ENCODE measurements at regions not wholly inside any gene's neighbourhood (a gene's known extent, or its start where the extent isn't known, plus 50 kb on each side); places are given as distances from the start of the nearest gene placed in this dataset.
"Not testable (repeated sequence)": the region's sequence is repeated elsewhere in the genome, so short reads cannot be mapped to it uniquely, and the experiment has no call there.

DNA sequence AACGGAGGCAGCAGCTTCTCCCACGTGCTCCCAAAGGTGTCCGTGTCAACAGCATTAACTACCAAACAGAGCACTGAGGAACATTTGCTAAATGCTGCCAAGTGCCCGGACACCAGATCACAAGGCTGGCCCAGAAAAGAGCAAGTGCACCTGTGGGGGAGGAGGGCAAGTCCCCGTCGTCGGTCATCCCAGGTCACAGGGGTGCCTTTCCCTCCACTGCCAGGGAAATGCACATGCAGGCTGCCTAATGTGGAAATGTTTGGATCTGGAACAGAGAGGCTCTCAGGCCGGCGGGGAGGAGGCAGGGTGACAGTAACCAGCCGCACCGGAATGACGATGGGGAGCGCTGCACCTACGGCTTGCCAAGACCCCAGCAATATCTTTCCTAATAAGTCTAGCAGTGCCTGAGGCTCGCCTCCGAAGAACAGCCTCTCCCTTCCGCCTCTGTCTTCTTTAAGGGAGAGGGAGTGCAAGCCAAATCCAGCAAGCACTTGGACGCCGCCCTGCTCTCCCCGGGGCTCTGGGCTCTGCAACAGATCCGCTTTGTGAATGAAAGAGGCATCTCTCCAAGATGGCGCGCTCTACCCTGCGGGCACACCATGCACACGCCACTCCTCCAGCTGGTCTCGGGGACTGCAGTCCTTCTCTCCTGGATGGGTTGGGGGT lies 206.3 kb upstream of the IRF2BP2 start:
- DNase-seq; H3K27me3 Mint-ChIP-seq; H3K9me3 Mint-ChIP-seq; H3K4me3 Mint-ChIP-seq; H3K4me1 Mint-ChIP-seq (ENCODE audit: low read depth in 2 of 2); H3K27ac Mint-ChIP-seq; ATAC-seq (replicated peaks); H3K36me3 Mint-ChIP-seq (ENCODE audit: insufficient read depth): not testable (repeated sequence)

DNA sequence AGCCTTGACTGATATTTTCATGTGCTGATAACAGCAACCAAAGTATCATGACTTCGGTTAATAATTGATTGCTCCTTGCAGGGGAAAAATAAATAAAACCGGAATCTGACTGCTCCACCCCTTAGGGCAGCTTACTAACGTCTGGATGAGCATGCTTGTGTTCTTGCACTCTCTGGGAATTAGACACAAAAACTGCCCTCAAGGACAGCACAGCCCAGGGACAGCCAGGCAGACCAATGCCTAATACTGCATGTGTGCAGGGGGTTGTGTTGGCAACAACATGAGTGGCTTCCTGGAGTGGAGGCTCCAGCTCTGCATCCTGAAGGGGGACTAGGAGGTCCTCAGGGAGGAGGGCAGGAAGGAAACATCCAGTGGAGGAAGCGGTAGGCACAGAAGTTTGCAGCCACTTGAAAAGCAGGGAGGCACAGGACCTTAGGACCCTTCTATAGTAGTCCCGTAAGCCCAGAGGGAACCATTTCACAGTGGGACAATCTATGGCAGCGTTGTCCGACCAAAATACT lies 205.4 kb upstream of the IRF2BP2 start:
- ATAC-seq (replicated peaks); H3K27me3 Mint-ChIP-seq; H3K4me3 Mint-ChIP-seq; H3K27ac Mint-ChIP-seq; DNase-seq; H3K4me1 Mint-ChIP-seq (ENCODE audit: low read depth in 2 of 2); H3K36me3 Mint-ChIP-seq (ENCODE audit: insufficient read depth); H3K9me3 Mint-ChIP-seq: not testable (repeated sequence)

DNA sequence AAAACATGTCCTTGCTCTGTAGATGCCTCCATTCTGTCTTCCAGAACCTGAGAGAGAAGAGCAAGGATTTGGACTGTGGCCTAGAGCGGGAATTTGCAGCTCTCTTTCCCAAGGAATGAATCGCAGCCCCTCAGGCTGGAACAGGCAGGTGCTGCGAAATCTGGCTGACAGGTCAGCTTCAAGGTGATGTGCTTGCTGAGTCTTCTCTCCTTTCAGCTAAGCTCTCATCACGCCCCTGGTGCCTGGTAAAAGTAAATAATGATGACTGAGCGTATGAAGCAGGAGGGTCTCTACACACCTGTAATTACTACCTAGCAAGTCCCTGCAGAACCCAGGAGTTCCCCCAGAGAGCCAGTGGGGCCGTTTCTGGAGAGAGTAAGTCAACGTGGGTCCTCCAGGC lies 204.3 kb upstream of the IRF2BP2 start:
- not testable (repeated sequence) for H3K27ac Mint-ChIP-seq, H3K27me3 Mint-ChIP-seq, DNase-seq

DNA sequence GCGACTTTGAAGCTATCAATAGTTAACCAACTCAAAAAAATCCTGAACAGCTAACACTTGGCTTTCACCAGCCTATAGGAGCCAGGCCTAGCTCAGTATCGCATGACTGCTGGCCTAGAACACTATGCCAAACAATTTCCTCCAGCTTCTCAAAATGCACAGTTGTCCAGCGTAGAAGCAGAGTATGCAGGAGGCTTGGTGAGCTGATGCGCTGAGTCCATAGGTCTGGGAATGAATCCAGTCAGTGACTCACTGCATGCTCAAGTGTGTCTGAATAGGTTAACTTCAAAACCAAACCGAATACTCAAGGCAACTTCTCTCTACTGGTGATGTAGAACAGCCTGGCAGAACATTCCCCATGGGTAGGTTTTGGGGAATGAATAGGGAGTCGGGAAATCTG lies 201.8 kb upstream of the IRF2BP2 start:
- not testable (repeated sequence) for H3K9me3 Mint-ChIP-seq; H3K4me3 Mint-ChIP-seq; H3K4me1 Mint-ChIP-seq (ENCODE audit: low read depth in 2 of 2); ATAC-seq (replicated peaks); DNase-seq; H3K36me3 Mint-ChIP-seq (ENCODE audit: insufficient read depth); H3K27me3 Mint-ChIP-seq; H3K27ac Mint-ChIP-seq

More for the DNA sequence above, 204.3 kb upstream of the IRF2BP2 start:
- ATAC-seq (replicated peaks); H3K4me1 Mint-ChIP-seq (ENCODE audit: low read depth in 2 of 2); H3K36me3 Mint-ChIP-seq (ENCODE audit: insufficient read depth); H3K4me3 Mint-ChIP-seq; H3K9me3 Mint-ChIP-seq: not testable (repeated sequence)

DNA sequence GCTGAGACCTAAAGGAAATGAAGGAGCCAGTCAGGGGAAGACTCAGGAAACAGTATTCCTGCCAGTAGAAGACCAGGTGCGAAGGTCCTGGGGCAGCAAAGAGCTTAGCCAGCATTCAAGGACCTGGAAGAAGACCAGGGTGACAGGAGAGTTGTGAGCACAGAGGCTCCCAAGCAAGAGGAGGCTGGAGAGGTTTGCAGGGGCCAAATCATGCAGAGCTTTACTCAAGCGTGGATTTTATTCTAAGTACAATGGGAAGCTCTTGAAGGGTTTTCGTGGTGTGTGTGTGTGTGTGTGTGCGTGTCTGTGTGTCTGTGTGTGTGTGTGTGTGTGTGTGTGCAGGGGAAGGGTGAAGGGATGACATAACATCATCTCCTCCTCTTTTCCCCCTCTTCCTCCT lies 200.7 kb upstream of the IRF2BP2 start:
- H3K4me3 Mint-ChIP-seq; H3K27me3 Mint-ChIP-seq; H3K36me3 Mint-ChIP-seq (ENCODE audit: insufficient read depth); H3K9me3 Mint-ChIP-seq; ATAC-seq (replicated peaks); H3K4me1 Mint-ChIP-seq (ENCODE audit: low read depth in 2 of 2); DNase-seq; H3K27ac Mint-ChIP-seq: not testable (repeated sequence)

DNA sequence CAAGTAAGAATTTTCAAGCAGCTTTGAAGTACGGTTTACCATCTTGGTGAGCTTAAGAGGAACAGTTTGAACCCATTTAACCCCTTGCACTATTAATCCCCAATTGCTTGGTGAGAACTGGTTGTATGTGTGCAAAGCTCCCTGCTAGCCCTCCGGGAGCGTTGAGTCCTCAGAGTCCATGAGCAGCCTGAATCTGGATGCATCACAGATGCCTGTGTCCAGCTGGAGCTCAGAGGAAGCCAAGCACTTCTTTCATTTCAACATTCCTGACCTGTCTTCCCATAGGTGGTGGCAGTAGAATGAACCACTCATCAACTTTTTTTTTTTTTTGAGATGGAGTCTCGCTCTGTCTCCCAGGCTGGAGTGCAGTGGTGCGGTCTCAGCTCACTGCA lies 199.9 kb upstream of the IRF2BP2 start:
- H3K4me3 Mint-ChIP-seq; H3K4me1 Mint-ChIP-seq (ENCODE audit: low read depth in 2 of 2); H3K36me3 Mint-ChIP-seq (ENCODE audit: insufficient read depth); ATAC-seq (replicated peaks); H3K9me3 Mint-ChIP-seq; DNase-seq; H3K27me3 Mint-ChIP-seq; H3K27ac Mint-ChIP-seq: not testable (repeated sequence)

DNA sequence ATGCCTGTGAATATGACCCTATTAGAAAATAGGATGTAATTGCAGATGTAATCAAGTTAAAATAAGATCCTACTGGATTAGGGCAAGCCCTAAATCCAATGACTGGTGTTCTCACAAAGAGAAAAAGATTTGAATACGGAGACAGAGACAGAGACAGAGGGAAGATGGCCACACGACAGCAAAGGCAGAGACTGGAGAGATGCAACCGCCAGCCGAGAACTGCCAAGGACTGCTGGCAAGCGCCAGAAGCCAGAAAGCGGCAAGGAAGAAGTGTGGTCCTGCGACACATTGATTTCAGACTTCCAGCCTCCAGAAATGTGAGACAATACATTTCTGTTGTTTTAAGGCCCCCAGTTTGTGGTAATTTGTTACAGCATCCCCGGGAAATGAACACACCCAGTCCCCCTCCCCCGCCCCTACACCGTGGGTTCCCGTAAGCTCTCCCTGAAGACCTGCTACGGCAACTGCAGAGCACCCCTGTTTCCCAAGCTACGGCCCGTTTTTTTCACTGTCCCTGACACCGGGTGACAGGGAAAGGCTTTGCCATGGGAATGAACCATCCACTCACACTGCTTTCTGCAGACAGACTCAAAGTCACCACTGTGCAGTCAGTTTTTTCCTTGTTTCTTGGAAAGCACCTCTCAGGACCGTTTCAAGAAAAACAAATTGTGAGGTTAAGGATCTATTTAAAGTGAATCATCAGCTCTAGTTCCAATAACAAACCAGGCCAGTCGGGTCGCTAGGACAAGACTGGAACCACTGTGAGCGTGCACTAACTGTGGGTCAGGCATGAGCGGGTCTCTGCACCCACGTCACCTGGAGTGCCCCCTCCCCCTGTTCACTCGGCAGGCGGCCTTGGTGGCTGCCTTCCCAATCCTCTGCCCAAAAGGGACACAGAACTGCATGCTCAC lies 199.2 kb upstream of the IRF2BP2 start:
- not testable (repeated sequence) for DNase-seq; H3K4me1 Mint-ChIP-seq (ENCODE audit: low read depth in 2 of 2); ATAC-seq (replicated peaks); H3K27me3 Mint-ChIP-seq; H3K27ac Mint-ChIP-seq; H3K4me3 Mint-ChIP-seq; H3K9me3 Mint-ChIP-seq; H3K36me3 Mint-ChIP-seq (ENCODE audit: insufficient read depth)

DNA sequence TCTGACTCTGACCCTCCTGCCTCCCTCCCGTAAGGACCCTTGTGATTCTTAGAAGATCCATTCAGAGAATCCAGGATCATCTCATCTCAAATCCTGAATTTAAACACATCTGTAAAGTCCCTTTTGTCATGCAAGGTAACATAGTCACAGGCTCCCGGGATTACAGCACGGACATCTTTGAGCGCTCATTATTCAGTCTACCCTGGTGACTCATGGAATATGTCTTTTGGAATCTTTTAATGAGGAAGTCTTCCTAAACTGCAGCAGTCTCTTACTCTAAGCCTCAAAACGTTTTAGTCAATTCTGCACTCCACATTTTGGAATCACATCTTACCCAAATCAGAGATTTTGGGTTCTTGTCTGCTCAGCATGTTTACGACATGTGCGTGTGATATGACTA lies 198.5 kb upstream of the IRF2BP2 start:
- H3K27me3 Mint-ChIP-seq; DNase-seq; H3K4me3 Mint-ChIP-seq; H3K9me3 Mint-ChIP-seq; H3K36me3 Mint-ChIP-seq (ENCODE audit: insufficient read depth); H3K27ac Mint-ChIP-seq; H3K4me1 Mint-ChIP-seq (ENCODE audit: low read depth in 2 of 2); ATAC-seq (replicated peaks): not testable (repeated sequence)

DNA sequence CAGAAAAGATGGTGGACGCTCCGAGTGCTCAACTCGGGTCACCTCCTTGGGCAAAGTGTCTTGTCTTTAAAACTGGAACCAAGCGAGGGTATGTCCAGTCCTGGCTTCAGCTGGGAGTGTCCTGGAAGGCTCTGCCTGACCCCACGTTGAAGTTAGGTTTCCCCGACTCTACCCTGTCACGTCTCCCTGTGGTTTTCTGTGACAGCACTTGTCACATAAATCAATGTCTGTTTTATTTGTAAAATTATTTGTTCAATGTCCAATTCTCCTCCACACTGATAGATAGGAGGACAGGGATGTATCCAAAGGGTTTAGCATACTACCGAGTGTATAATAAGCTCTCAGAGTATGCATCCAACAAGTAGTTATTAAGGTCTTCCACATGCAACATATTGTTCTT lies 197.7 kb upstream of the IRF2BP2 start:
- H3K4me1 Mint-ChIP-seq (ENCODE audit: low read depth in 2 of 2); ATAC-seq (replicated peaks); H3K9me3 Mint-ChIP-seq; DNase-seq; H3K27me3 Mint-ChIP-seq; H3K27ac Mint-ChIP-seq; H3K4me3 Mint-ChIP-seq; H3K36me3 Mint-ChIP-seq (ENCODE audit: insufficient read depth): not testable (repeated sequence)

DNA sequence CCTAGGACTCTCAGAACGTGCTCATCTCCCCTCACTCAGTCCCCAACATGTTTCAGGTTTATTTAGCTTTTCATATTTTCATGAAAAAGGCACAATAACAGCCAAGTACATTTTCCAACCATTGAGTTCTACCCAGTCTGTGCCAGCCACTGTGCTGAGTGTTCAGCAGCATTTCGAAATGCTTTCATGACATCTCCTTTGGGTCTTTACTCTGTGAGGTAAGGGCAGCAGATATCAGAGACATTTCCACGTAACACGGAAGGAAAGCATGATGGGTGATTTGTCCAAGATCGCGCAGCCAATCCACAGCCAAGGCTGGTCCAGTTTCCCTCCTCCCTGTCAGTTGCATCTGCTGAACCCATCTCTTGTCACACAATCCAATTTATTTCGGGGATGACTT lies 192.6 kb upstream of the IRF2BP2 start:
- H3K27ac Mint-ChIP-seq; H3K4me1 Mint-ChIP-seq (ENCODE audit: low read depth in 2 of 2); DNase-seq; H3K9me3 Mint-ChIP-seq; H3K4me3 Mint-ChIP-seq; H3K27me3 Mint-ChIP-seq; H3K36me3 Mint-ChIP-seq (ENCODE audit: insufficient read depth); ATAC-seq (replicated peaks): not testable (repeated sequence)

DNA sequence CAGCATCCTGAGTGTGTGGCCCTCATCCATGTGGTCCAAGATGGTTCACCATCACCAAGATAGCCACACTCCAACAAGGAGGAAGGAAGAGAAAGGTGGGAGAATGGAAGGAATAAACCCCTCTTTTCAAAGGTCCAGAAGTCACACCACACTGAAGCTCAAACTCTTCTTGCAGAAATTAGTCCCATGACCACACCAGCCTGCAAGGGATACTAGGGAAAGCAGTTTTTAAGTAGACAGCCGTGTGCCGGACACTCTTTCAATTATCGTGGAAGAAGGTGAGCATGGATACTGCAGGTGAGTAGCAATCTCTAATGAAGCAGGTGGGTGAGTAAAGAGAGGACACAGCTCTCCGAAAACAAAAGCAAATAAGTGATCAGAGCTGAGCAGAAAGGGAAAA lies 191.7 kb upstream of the IRF2BP2 start:
- H3K27me3 Mint-ChIP-seq, result not testable (repeated sequence)

DNA sequence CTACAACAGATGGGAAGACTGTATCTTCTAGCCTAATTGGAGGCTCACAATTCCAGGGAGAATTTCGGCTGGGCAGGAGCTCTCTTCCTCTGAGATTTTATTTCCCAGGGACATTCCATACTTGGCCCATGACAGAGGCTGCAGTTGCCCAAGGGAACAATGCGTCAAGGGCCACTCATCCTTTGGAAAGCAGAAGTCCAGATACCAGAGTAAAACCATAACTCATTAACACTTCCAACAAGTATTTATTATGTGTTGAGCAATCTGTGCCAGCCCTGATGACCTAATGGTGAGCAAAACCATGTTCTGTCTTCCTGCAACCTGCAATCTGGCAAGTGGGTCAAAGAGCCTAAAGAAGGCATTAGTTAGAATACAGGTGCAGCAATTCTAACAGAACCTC lies 191.2 kb upstream of the IRF2BP2 start:
- not testable (repeated sequence) for H3K27ac Mint-ChIP-seq; H3K36me3 Mint-ChIP-seq (ENCODE audit: insufficient read depth); H3K27me3 Mint-ChIP-seq; H3K4me3 Mint-ChIP-seq; ATAC-seq (replicated peaks); H3K9me3 Mint-ChIP-seq; H3K4me1 Mint-ChIP-seq (ENCODE audit: low read depth in 2 of 2); DNase-seq

More for the DNA sequence above, 191.7 kb upstream of the IRF2BP2 start:
- H3K4me1 Mint-ChIP-seq (ENCODE audit: low read depth in 2 of 2); ATAC-seq (replicated peaks); DNase-seq; H3K4me3 Mint-ChIP-seq; H3K36me3 Mint-ChIP-seq (ENCODE audit: insufficient read depth); H3K9me3 Mint-ChIP-seq; H3K27ac Mint-ChIP-seq: not testable (repeated sequence)

DNA sequence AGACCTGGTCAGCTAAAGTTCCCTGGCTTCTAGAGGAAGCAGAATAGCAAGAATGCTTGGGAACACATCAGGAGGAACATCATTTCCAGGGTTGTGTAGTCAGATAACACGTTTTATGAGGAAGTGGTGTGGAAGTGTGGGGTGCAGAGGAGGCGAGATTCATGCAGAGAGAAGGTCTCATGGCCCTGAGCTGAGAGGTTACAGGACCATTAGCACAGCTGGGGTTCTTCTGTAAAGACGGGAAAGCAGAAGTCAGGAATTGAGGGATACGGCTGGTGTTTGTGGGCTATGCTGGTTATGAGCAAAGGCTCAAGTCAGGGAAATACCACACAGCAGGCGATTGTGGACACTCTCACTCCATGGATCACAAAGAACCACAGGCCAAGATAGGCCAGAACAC lies 190.6 kb upstream of the IRF2BP2 start:
- not testable (repeated sequence) for ATAC-seq (replicated peaks); H3K36me3 Mint-ChIP-seq (ENCODE audit: insufficient read depth); DNase-seq; H3K4me1 Mint-ChIP-seq (ENCODE audit: low read depth in 2 of 2); H3K9me3 Mint-ChIP-seq; H3K4me3 Mint-ChIP-seq; H3K27me3 Mint-ChIP-seq; H3K27ac Mint-ChIP-seq

Measured in effector memory CD8-positive, alpha-beta T cell (primary cell).